ENCODE measurements at regions not wholly inside any gene's neighbourhood (a gene's known extent, or its start where the extent isn't known, plus 50 kb on each side); places are given as distances from the start of the nearest gene placed in this dataset.
"Not testable (repeated sequence)": the region's sequence is repeated elsewhere in the genome, so short reads cannot be mapped to it uniquely, and the experiment has no call there.

GRCh38 chr13:44800626-44801025 is 188.6 kb downstream of the NUFIP1 start:
- no peak for DNase-seq (ENCODE audit: low read depth, low spot score)
- in situ Hi-C loops (cut with HindIII; ENCODE audit: low sequenced_read_pairs) = no loop called here
- TF ChIP-seq CTCF (IDR thresholded peaks at IDR 0.05; ENCODE audit: low read depth, low read length) = no peak
- no peak overlapping the region for H3K4me3 ChIP-seq (ENCODE audit: low read depth, low read length)

- in situ Hi-C loops (cut with HindIII; ENCODE audit: low sequenced_read_pairs) = no loop called here
- no peak overlapping the region for H3K4me3 ChIP-seq (ENCODE audit: low read depth, low read length)
- no peak for DNase-seq (ENCODE audit: low read depth, low spot score)
- no peak for TF ChIP-seq CTCF (IDR thresholded peaks at IDR 0.05; ENCODE audit: low read depth, low read length)
These were observed 191.6 kb downstream of the NUFIP1 start for GRCh38 chr13:44797685-44798084.

- no peak for DNase-seq (ENCODE audit: low read depth, low spot score)
- in situ Hi-C loops (cut with HindIII; ENCODE audit: low sequenced_read_pairs) = no loop called here
- no peak for TF ChIP-seq CTCF (IDR thresholded peaks at IDR 0.05; ENCODE audit: low read depth, low read length)
- no peak overlapping the region for H3K4me3 ChIP-seq (ENCODE audit: low read depth, low read length)
These were observed 192.4 kb downstream of the NUFIP1 start for GRCh38 chr13:44796597-44797490.

- H3K4me3 ChIP-seq (ENCODE audit: low read depth, low read length); DNase-seq (ENCODE audit: low read depth, low spot score); in situ Hi-C loops (cut with HindIII; ENCODE audit: low sequenced_read_pairs): not testable (repeated sequence)
These were observed 193.2 kb downstream of the NUFIP1 start for GRCh38 chr13:44796039-44796438.

- no peak for DNase-seq (ENCODE audit: low read depth, low spot score)
- in situ Hi-C loops (cut with HindIII; ENCODE audit: low sequenced_read_pairs) = no loop called here
- no peak overlapping the region for H3K4me3 ChIP-seq (ENCODE audit: low read depth, low read length)
- no peak for TF ChIP-seq CTCF (IDR thresholded peaks at IDR 0.05; ENCODE audit: low read depth, low read length)
These were observed 194.1 kb downstream of the NUFIP1 start for GRCh38 chr13:44795176-44795575.

GRCh38 chr13:44792096-44792495 is 197.2 kb downstream of the NUFIP1 start:
- TF ChIP-seq CTCF (IDR thresholded peaks at IDR 0.05; ENCODE audit: low read depth, low read length) = no peak
- no peak overlapping the region for H3K4me3 ChIP-seq (ENCODE audit: low read depth, low read length)
- DNase-seq (ENCODE audit: low read depth, low spot score) = no peak
- in situ Hi-C loops (cut with HindIII; ENCODE audit: low sequenced_read_pairs) = no loop called here

- DNase-seq (ENCODE audit: low read depth, low spot score) = no peak
These were observed 199.0 kb downstream of the NUFIP1 start for GRCh38 chr13:44790289-44790688.

More at GRCh38 chr13:44790289-44790688, 199.0 kb downstream of the NUFIP1 start:
- in situ Hi-C loops (cut with HindIII; ENCODE audit: low sequenced_read_pairs) = no loop called here
- no peak for TF ChIP-seq CTCF (IDR thresholded peaks at IDR 0.05; ENCODE audit: low read depth, low read length)
- no peak overlapping the region for H3K4me3 ChIP-seq (ENCODE audit: low read depth, low read length)
